Nephron (organoid): ENCODE measurements at regions not wholly inside any gene's neighbourhood (a gene's known extent, or its start where the extent isn't known, plus 50 kb on each side); places are given as distances from the start of the nearest gene placed in this dataset.

Experiments used
- H3K27ac Mint-ChIP-seq, 3 experiments: 2 replicates each; pipeline ENCODE4 v1.8.0; 2020; ENCODE audit warnings: mixed read lengths in 3 of 3, mild to moderate bottlenecking in 2 of 3, moderate library complexity in 1 of 3
- H3K27me3 Mint-ChIP-seq: 2 replicates; pipeline ENCODE4 v1.8.0; 2021; ENCODE audit warnings: low read depth, mild to moderate bottlenecking, moderate library complexity, mixed read lengths
- H3K36me3 Mint-ChIP-seq: 2 replicates; pipeline ENCODE4 v1.8.0; 2020; ENCODE audit warnings: low read depth, mixed read lengths
- H3K4me1 Mint-ChIP-seq: 2 replicates; pipeline ENCODE4 v1.8.0; 2020; ENCODE audit warnings: mixed read lengths
- H3K4me3 Mint-ChIP-seq, 3 experiments: 2 replicates each; pipeline ENCODE4 v1.8.0; 2020; ENCODE audit warnings: mild to moderate bottlenecking in 3 of 3, mixed read lengths in 3 of 3, moderate library complexity in 2 of 3
- H3K9me3 Mint-ChIP-seq: 2 replicates; pipeline ENCODE4 v1.8.0; 2020; ENCODE audit warnings: mixed read lengths
- TF ChIP-seq, protein P1 (sequence below), 3 experiments: fragments of 200-600 bp; sonication (generic); IDR thresholded peaks; one replicate each; pipeline ENCODE4 v1.5.0; 2021; ENCODE audit warnings: antibody characterized with exemption in 3 of 3; ENCODE audit not compliant: unreplicated experiment in 3 of 3

DNA sequence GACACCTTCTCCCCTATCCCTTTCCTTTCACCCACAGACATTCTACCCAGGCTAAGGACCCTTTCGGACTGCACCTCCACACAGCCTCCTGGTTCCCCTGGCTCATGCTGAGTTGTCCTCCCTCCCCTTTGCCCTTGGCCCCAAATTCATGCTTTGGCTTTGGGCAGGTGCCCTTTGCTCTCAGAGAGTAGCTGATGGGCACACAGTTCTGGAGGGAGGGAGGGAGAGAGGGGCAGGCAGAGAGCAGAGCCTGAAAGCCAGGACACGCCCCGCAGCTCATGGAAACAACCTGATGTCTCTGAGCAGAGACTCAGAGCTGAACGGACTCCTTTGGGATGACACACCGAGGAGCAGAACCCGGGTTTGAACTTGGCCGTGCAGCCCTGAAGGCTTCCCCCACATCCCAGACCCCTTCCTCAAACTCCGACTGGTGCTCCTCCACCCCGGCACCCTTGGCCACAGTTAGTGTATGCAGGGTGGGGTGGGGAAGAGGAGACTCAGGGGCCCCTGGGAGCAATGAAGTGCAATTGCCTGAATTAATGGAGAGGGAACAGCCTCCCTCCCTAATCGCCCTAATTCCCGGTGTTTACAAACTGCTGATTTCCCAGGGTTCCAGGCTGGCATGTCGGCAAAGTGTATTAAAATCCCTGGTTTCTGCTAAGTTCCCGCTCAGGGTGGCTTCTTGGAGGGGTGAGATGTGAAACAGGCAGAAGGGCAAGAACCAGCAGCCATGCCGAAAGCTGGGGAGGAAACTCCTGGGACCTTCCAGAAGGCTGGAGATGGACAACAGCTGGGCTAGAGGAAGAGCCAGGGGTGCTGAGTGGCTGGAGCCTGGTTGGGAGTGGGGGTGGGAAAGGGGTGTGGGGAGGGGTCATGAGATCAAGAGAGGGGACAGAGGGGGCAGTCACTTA, 71.2 kb upstream of the SHISAL1 start:
- H3K27ac Mint-ChIP-seq = peak overlapping the region in 2 of 3 experiments; percentile 49 to 56
- H3K4me1 Mint-ChIP-seq = peaks cover 38% of the 10 kb centered on the region
- H3K36me3 Mint-ChIP-seq = no peaks in the 10 kb centered on the region
- peaks cover 36% of the 10 kb centered on the region for H3K27me3 Mint-ChIP-seq
- H3K4me3 Mint-ChIP-seq = no peak overlapping the region
- H3K9me3 Mint-ChIP-seq = no peaks in the 10 kb centered on the region
- TF ChIP-seq, protein P1, sequence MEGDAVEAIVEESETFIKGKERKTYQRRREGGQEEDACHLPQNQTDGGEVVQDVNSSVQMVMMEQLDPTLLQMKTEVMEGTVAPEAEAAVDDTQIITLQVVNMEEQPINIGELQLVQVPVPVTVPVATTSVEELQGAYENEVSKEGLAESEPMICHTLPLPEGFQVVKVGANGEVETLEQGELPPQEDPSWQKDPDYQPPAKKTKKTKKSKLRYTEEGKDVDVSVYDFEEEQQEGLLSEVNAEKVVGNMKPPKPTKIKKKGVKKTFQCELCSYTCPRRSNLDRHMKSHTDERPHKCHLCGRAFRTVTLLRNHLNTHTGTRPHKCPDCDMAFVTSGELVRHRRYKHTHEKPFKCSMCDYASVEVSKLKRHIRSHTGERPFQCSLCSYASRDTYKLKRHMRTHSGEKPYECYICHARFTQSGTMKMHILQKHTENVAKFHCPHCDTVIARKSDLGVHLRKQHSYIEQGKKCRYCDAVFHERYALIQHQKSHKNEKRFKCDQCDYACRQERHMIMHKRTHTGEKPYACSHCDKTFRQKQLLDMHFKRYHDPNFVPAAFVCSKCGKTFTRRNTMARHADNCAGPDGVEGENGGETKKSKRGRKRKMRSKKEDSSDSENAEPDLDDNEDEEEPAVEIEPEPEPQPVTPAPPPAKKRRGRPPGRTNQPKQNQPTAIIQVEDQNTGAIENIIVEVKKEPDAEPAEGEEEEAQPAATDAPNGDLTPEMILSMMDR (IDR thresholded peaks at IDR 0.05; ENCODE audit: unreplicated experiment in 3 of 3) = no peak

GRCh38 chr22:44383064-44383575, 70.4 kb upstream of the SHISAL1 start:
- H3K4me3 Mint-ChIP-seq = no peak overlapping the region
- TF ChIP-seq, protein P1 (IDR thresholded peaks at IDR 0.05; ENCODE audit: unreplicated experiment in 3 of 3) = no peak
- peaks cover 30% of the 10 kb centered on the region for H3K27me3 Mint-ChIP-seq
- H3K9me3 Mint-ChIP-seq = no peaks in the 10 kb centered on the region
- no peaks in the 10 kb centered on the region for H3K36me3 Mint-ChIP-seq
- H3K4me1 Mint-ChIP-seq = peaks cover 38% of the 10 kb centered on the region
- H3K27ac Mint-ChIP-seq = peak overlapping the region in 2 of 3 experiments; percentile 49 to 56

DNA sequence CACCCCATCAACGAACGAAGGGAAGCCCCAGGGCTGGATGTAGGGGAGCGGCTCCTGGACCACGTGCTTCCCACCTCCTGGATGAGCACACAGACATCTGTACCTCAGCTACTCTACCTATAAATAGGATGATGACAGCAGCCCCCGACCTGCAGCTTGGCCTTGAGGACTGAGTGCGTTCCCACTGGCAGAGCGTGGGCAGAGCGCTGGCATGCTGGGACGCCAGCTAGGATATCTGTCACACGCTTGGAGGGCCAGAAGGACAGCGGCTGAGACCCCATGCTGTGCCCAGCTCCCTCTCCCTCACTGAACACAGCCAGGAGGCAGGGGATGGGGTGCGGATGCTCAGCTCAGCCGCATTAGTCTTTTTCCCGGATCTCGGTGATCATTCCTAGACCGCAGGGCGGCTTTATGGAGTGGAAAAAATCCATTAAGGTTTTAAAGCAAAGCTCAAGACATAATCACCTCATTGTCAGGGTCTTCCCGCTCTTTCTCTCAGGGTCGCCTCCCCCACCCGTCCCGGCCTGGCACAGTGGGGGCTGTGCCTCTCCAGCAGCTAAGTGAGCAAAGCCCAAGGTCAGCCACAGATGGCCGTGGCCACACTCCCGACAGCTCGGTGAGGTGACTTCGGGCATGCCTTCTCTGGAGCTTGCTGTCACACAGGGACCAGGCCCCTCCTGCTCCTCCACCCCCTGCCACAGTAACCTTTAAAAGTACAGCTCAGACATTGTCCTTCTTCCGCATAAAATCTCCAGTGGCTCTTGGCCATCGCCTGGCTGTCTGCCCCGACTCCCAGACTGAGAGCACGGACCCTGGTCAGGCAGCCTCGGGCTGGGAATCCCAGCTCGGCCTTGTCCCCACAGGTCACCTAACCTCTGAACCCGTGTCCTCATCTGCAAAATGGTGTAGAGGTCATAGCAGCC, 69.6 kb upstream of the SHISAL1 start:
- peaks cover 5% of the 10 kb centered on the region for H3K9me3 Mint-ChIP-seq

GRCh38 chr22:44381761-44382115, 69.0 kb upstream of the SHISAL1 start:
- H3K4me3 Mint-ChIP-seq = no peak overlapping the region
- H3K9me3 Mint-ChIP-seq = peaks cover 7% of the 10 kb centered on the region
- H3K4me1 Mint-ChIP-seq = peaks cover 32% of the 10 kb centered on the region
- H3K27ac Mint-ChIP-seq = no peak overlapping the region
- H3K27me3 Mint-ChIP-seq = peaks cover 21% of the 10 kb centered on the region
- TF ChIP-seq, protein P1 (IDR thresholded peaks at IDR 0.05; ENCODE audit: unreplicated experiment in 3 of 3) = no peak
- no peaks in the 10 kb centered on the region for H3K36me3 Mint-ChIP-seq

More for the DNA sequence above, 69.6 kb upstream of the SHISAL1 start:
- Mint-ChIP-seq H3K4me1 (peaks cover 36% of the 10 kb centered on the region), H3K36me3 (no peaks in the 10 kb centered on the region), H3K4me3 (no peak overlapping the region), H3K27me3 (peaks cover 27% of the 10 kb centered on the region), H3K27ac (peak overlapping the region in 2 of 3 experiments; percentile 49 to 56)
- TF ChIP-seq, protein P1 (IDR thresholded peaks at IDR 0.05; ENCODE audit: unreplicated experiment in 3 of 3) = no peak

GRCh38 chr22:44380756-44381486, 68.2 kb upstream of the SHISAL1 start:
- Mint-ChIP-seq H3K27ac (peak overlapping the region in 2 of 3 experiments; percentile 73 to 79), H3K27me3 (peaks cover 17% of the 10 kb centered on the region), H3K4me3 (no peak overlapping the region), H3K4me1 (peaks cover 32% of the 10 kb centered on the region), H3K9me3 (peaks cover 13% of the 10 kb centered on the region), H3K36me3 (no peaks in the 10 kb centered on the region)
- TF ChIP-seq, protein P1 (IDR thresholded peaks at IDR 0.05; ENCODE audit: unreplicated experiment in 3 of 3) = no peak
